GM21825 (cell line): ENCODE measurements at regions not wholly inside any gene's neighbourhood (a gene's known extent, or its start where the extent isn't known, plus 50 kb on each side); places are given as distances from the start of the nearest gene placed in this dataset.
"Not testable (repeated sequence)": the region's sequence is repeated elsewhere in the genome, so short reads cannot be mapped to it uniquely, and the experiment has no call there.

Experiments
- ATAC-seq: cut with Tn5 transposase; IDR thresholded peaks from one replicate; pipeline ENCODE4 v1.9.1; 2021; ENCODE audit warnings: mild to moderate bottlenecking, moderate library complexity; ENCODE audit not compliant: unreplicated experiment

DNA sequence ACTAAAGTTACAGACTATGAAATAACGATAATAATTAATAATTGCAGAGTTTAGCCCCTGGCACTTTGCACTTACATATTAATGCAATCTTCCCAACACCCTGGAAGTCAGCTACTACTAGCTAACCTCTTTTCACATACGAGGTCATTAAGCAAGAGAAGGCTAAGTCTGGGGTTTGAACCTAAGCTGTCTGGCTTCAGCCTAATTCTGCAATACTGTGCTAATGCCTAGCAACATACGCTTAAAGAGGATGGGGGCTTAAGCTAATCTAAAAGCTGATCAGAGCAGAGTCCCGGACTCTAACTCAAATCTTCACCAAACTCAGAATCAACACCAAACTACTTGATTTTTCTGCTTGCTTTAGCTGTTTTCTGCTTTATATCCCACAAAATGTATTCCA, 168.7 kb upstream of the GNAI1 start:
- no peak for ATAC-seq

DNA sequence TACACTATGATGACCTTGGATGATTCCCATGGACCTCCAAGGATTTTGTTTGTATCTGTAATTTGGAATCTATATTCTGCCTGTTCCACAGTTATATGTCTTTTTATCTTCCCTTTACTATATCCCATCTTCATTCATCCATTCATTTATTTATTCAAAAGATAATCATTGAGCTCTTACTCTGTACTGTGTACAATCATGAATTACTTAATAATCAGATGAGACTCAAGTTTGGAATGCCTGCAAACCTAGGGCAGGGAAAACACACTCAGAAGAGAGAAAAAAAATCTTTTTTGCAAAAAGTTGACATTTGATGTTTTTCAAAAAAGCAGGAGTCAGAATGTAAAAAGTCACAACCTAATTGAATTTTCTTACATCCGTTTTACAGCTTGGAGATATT, 170.2 kb upstream of the GNAI1 start:
- ATAC-seq, result no peak

DNA sequence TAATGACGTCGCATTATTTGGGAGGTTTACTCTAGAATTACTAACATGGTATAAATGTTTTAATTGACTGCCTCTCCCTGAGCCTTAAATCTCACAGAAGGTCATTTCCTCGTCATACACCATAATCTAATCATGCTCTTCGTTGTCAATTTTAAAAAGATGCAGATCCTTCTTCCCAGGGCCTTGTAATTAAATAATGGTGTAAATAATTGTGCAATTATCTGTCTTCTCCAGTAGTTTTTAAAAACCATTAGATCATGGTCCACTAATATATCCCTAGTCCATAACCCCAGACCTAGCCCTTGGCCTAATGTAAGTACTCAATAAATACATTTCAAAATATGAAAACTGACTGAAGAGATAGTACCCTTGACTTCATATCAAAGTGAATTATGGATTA, 181.5 kb upstream of the GNAI1 start:
- no peak for ATAC-seq

DNA sequence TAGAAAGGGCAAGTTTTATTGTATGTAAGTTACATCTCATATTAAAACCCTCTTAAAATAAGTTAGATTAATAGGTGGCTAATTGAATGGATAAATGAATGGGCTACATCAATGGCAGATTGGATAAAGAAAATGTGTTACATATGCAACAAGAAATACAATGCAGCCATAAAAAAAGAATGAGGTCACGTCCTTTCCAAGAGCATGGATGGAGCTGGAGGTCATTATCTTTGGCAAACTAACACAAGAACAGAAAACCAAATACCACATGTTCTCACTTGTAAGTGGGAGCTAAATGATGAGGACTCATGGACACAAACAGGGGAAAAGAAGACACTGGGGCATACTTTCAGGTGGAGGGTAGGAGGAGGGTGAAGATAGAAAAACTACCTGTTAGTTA, 182.2 kb upstream of the GNAI1 start:
- ATAC-seq, result no peak

DNA sequence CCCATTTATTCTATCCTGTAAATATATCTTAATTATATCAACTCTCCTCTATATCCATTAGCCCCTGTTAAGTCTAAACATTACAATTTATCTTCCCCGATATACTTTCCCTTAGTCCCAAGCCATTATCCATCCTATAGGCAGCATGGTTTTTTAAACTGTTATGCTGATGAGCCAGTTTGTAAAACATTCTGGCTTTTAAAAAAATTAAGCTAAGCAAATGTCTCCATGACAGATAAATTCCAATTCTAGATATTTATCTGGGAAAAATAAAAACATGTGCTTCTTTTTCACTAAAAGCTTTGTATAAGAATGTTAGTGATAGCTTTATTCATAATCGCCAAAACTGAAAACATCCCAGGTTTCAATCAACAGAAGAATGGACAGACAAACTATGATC, 183.2 kb upstream of the GNAI1 start:
- ATAC-seq, result no peak

DNA sequence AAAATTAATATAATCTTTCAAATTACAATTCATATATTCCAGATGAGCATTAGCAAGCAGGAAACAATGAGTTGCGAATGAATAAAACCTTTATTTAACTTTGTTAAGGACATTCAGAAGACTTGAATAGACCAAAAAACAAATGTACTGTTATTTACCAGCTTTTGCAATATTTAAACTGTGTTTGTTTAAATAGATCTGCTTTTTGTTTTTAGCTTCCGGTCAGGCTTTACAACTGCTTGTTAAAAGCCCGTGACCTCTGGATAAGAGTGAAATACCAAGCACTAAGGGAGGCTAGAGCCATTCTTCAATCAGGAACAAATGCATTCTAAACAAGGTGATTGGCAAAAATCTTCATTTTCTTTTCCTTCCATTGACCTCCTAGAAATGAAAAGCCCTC, 184.9 kb upstream of the GNAI1 start:
- ATAC-seq, result no peak

DNA sequence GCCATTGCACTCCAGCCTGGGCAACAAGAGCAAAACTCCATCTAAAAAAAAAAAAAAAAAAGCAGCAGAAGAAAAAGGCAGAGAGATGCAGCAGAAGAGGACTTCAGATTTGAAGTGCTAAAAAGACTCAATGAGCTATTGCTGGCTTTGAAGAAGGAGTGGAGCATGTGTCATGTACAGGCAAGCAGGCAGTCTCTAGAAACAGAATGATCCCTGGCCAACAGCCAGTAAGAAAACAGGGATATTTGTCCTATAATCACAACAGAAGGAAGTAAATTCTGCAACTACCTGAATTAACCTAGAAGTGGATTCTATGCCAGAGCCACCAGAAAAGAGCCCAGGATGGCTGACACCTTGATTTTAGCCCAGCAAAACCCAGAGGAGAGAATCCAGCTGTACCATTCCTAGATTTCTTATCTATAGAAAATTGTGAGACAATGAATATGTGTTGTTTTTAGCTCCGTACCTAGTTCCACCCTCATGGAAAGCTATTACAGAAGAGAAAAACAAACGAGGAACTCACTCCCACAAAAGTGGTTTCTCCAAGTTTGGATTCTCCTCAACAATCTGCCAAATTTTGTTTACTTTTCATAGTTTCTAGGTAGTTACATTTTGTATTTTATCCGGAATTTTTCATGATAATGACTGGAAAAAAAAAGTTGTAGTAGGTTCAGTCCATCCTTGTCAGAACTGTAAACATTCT, 198.2 kb upstream of the GNAI1 start:
- no peak for ATAC-seq

DNA sequence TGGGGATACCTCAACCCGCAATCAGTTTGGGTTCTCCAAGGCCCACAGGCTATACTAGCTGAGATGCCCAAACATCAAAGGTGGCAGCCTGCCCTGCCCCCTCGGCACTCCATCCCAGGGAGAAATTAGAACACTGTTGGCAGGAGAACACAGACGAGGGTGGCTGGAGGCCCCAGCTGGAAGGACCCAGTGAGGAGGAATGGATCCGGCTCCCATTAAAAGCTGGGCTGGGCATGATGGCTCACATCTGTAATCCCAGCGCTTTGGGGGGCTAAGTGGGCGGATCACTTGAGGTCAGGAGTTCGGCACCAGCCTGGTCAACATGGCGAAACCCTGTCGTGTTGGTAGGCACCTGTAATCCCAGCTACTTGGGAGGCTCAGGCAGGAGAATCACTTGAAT, 199.9 kb upstream of the GNAI1 start:
- ATAC-seq, result no peak

DNA sequence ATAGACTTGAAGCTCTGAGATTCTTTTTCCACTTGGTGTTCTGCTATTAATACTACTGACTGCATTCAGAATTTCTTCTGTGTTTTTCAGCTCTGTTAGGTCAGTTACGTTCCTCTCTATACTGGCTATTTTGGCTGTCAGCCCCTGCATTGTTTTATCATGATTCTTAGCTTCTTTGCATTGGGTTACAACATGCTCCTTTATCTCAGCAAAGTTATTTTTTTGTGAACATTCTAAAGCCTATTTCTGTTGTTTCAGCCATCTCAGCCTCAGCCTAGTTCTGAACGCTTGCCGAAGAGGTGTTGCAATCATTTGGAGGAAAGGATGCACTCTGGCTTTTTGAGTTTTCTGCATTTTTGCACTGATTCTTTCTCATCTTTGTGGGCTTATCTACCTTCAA, 201.5 kb upstream of the GNAI1 start:
- ATAC-seq, result no peak

DNA sequence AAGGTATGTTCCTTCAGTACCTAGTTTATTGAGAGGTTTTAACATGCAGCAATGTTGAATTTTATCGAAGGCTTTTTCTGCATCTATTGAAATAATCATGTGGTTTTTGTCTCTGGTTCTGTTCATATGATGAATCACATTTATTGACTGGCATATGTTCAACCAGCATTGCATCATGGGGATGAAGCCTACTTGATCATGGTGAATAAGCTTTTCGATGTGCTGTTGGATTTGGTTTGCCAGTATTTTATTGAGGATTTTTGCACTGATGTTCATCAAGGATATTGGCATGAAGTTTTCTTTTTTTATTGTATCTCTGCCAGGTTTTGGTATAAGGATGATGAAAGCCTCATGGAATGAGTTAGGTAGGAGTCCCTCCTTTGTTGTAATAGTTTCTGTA, 204.0 kb upstream of the GNAI1 start:
- ATAC-seq, result no peak

DNA sequence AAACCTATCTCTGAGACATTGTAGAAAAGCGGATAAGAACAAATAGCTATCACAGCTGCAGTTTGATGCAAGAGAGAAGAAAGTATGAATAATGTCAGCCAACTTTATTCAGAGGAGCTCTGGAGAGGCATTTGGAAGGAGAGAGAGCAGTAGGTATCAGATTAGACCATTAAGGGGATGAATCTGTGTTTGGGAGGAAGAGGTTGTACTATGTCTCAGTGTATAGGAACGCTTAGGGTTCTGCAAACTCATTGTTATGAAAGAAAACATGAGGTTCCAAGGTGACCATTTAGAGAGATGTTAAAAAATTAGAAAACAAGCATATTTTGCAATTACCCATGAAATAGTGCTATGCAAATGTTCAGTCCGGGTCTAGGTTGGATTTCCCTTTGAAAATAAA, 207.5 kb upstream of the GNAI1 start:
- ATAC-seq, result no peak

DNA sequence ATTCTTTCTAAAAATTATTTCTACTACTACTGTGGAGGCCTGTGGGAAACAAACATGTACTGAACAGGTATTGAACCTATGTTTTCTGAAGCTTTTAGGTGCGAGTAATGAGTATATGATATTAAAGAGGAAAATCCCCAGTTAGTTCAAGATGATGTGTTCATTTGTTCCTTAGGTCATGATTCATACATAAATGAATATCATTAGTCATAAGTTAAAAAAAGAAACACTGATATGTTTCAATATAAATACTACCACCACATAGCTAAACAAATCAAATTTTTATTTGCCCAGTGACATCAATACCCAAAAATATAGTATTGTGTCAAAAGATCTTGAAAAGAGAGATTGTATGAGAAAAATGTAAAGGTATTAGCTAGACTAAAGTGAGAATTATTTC, 210.7 kb upstream of the GNAI1 start:
- no peak for ATAC-seq

DNA sequence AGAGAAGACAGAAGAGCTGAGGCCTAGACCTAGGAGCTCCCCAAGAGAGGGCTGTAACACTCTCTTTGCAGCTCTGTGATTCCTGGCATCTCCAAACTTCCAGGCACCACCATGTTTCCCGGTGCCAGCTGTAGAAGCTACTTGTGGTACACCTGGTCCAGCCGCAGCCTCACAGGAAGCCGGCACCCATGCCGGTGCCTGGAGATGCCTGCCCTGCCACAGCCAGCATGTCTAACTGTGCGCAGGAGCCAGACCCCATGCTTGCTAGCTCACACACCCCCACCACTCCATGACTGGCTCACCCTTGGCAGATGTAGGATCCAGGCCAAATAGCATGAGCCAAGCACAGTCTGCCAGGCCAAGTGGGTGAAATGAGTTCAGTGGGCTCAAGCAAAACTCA, 211.7 kb upstream of the GNAI1 start:
- ATAC-seq, result no peak

DNA sequence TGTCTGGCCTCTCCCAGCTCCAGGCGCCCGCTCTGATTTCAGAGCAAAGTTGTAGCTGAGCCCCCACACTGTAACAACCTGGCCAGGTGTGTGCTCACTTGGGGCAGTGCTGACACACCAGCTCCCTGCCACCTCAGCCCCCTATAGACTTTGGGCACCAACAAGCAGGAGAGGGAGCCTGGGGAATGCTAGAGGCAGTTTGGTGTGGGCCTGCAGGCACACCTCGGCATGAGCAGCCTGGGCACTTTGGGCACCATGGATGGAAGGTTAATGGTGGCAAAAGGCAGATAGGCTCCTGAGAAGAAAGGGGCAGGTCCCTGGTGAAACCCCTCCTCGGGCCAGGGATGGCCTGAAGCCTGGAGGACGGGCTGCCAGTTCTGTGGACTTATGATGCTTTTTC, 212.7 kb upstream of the GNAI1 start:
- no peak for ATAC-seq

DNA sequence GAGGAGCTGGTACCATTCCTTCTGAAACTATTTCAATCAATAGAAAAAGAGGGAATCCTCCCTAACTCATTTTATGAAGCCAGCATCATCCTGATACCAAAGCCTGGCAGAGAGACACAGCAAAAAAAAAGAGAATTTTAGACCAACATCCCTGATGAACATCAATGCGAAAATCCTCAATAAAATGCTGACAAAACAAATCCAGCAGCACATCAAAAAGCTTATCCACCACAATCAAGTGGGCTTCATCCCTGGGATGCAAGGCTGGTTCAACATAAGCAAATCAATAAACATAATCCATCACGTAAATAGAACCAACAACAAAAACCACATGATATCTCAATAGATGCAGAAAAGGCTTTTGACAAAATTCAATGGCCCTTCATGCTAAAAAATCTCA, 216.0 kb upstream of the GNAI1 start:
- not testable (repeated sequence) for ATAC-seq

DNA sequence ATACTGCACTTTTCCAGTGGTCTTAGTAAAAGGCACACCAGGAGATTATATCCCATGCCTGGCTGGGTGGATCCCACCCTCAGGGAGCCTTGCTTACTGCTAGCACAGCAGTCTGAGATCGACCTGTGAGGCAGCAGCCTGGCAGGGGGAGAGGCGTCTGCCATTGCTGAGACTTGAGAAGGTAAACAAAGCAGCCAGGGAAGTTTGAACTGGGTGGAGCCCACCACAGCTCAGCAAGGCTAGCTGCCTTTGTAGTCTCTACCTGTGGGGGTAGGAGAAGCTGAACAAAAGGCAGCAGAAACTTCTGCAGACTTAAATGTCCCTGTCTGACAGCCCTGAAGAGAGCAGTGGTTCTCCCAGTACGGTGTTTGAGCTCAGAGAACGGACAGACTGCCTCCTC, 219.3 kb upstream of the GNAI1 start:
- not testable (repeated sequence) for ATAC-seq

DNA sequence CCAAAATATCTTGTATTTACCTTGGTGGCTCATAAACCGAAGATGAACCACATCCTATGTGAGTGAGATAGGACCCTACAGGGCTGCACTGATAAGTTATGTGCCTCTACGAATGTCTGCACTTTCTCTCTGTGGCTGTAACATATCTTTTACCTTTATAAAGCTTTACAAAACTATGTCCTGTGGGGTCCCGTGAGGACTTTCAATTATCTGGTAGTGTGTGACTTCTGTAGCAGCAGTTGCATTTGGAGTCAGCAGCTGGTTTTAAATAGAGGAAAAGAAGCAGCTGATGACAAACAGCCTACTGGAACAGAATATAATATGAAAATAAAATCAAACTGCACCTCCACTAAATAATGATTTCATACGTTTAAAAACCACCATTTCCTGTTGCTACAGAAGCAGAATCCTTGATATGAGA, 222.4 kb upstream of the GNAI1 start:
- ATAC-seq, result no peak

DNA sequence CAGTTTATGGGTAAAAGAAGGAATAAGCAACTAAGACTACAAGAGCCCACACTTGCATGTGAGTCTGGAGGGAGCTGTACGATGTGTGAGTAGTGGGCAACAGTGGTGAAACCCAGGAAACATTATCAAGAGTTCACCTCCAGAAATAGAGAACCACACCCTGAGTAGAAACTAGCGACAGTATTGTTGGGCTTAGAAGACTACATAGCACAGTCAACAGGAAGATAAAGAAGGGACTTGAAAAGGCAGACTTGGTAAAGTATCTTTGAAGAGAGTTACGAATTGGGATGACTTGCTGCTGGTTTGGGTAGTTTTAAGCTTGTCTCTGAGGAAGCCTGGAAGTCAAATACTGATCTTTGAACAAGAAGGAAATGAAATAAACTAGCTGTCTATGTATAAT, 223.2 kb upstream of the GNAI1 start:
- ATAC-seq, result no peak

DNA sequence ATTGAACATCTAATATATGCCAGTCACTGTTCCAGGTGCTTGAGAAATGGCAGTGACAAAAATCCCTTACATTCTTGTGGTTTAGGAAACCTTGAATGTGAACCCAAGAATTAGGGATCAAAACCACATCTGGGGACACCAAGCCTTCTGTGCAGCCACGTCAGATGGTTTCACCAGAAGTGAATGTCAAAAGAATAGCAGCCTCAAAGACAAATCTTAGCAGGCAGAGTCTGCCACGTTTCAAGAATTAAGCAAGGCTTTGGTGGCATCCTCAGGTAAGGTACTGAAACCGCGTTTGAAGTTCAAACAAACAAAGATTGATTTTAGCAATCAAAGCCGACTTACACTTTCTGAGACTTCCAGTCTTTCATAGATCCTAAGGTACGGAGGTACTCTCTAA, 225.5 kb upstream of the GNAI1 start:
- no peak for ATAC-seq

DNA sequence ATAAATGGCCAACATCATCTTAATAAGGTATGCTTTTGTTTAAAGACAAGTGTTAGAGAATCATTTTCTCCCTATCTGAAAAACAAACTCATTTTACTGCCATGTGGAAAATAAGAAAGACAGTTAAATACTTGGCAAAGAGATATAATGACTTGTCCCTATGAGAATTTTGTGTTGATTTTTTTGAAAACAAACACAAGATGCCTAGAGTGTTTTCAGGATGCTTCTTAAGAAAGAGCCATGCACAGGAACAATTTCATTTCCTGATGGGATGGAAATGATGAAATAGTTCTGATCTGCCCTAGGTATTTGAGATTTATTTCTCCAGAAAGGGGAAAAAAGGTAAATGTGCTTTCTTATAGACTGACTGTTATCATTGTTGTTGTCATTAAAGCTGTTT, 237.5 kb upstream of the GNAI1 start:
- no peak for ATAC-seq

DNA sequence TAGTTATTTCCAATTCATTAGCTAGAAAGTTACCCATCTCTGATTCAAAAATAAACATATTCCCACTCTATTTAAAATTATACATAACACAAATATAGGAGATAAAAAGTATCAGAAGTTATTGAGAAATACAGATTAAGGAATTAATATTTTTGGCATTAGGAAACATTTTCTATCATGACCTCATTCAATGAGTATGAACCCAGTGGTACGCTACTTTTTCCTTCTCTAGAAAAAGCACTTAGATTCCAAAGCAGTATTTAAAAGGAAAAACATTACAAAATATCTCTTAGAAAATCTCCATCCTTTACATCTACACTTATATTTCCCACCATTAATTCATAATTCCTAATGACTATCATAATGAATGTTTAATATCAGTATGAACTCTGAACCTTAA, 240.6 kb upstream of the GNAI1 start:
- ATAC-seq, result no peak

DNA sequence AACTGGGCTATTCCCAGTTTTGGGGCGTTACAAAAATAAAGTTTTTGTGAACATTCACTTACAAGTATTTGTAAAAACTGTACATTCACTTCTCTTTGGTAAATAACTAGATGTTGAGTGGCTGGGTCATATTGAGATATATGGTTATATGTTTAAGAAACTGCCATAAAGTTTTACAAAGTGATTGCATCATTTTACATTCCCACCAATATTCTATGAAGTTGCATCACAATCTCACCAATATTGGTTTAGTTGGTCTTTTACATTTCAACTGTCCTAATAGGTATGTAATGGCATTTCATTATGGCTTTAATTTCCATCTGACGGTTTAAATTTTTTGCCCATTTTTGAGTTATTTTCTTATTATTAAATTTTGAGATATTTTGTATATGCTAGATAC, 251.7 kb upstream of the GNAI1 start:
- no peak for ATAC-seq

DNA sequence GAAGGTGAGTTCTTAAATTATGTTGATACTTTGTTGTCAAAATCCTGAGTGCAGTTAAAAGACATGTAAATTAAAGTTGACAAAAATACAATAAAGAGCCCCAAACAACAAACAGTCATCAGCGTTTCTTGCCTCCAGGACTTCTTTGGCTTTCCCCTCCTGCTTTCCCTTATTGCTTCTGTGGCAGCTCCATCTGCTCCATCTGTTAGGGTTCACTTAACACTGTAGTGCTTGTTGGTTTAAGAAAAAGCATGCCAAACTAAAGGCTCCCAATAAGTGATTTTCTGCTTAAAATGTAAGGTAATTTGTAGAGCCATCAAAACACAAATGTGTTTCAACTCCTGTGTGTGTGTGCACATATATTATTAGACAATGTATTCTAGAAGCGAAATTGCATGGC, 254.3 kb upstream of the GNAI1 start:
- no peak for ATAC-seq
